Esophagus (tissue), 2 donors: ENCODE measurements at regions not wholly inside any gene's neighbourhood (a gene's known extent, or its start where the extent isn't known, plus 50 kb on each side); places are given as distances from the start of the nearest gene placed in this dataset.
"Not testable (repeated sequence)": the region's sequence is repeated elsewhere in the genome, so short reads cannot be mapped to it uniquely, and the experiment has no call there.

Source experiments
- H3K27ac ChIP-seq, 2 donors: one replicate each; pipeline ENCODE4 v1.5.1; 2013; ENCODE audit warnings: low read depth in 2 of 2, mild to moderate bottlenecking in 2 of 2, inconsistent platforms in 1 of 2, low read length in 1 of 2, moderate library complexity in 1 of 2
- H3K27me3 ChIP-seq, 2 donors: one replicate each; pipeline ENCODE4 v1.6.1; 2013; ENCODE audit warnings: low read length in 2 of 2, control low read depth in 1 of 2, mild to moderate bottlenecking in 1 of 2; ENCODE audit not compliant: insufficient read depth in 2 of 2, control insufficient read depth in 1 of 2
- H3K36me3 ChIP-seq, 2 donors: one replicate each; pipeline ENCODE4 v1.6.1; 2013; ENCODE audit warnings: low read length in 1 of 2; ENCODE audit not compliant: control insufficient read depth in 2 of 2, insufficient read depth in 2 of 2
- H3K4me1 ChIP-seq, 2 donors: one replicate each; pipeline ENCODE4 v1.6.1; 2013; ENCODE audit warnings: low read length in 1 of 2; ENCODE audit not compliant: control insufficient read depth in 2 of 2, insufficient read depth in 2 of 2
- H3K4me3 ChIP-seq, 2 donors: one replicate each; pipeline ENCODE4 v1.5.1; 2013; ENCODE audit warnings: low read length in 2 of 2, mild to moderate bottlenecking in 2 of 2, low read depth in 1 of 2, moderate library complexity in 1 of 2
- H3K9me3 ChIP-seq, 2 donors: one replicate each; pipeline ENCODE4 v1.6.1; 2013; ENCODE audit warnings: mild to moderate bottlenecking in 2 of 2, low read depth in 1 of 2, low read length in 1 of 2, moderate library complexity in 1 of 2; ENCODE audit not compliant: control insufficient read depth in 2 of 2, insufficient read depth in 1 of 2
- WGBS, 2 donors: extraction: QIAGEN DNeasy Blood & Tissue Kit; methylation state at CpG; one replicate each; pipeline ENCODE4 v1.1.7; 2013; 5-methylcytosine and 5-hydroxymethylcytosine counted together
- donor health status: healthy with polysubstance abuse.
- donor health status: Bipolar disorder and iron deficiency.

DNA sequence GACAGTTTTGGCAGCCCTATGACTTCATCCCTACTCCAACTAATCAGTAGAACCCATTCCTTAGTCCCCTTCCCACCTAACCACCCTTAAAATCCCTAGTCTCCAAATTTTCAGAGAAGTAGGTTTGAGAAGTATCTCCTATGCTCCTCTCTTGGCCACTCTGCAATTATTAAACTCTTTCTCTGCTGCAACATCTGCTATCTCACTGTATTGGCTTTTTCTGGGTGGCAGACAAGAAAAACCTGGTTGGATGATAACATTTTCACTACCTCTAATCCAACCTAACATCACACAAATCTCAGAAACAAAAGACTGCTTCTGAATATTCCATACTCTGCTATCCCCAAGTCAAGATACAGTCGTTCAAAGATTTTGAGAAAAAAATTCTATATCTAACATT lies 542.4 kb upstream of the SOX9 start:
- H3K36me3 ChIP-seq: no peaks in the 10 kb centered on the region
- H3K9me3 ChIP-seq: no peaks in the 10 kb centered on the region
- no peaks in the 10 kb centered on the region for H3K27me3 ChIP-seq
- H3K27ac ChIP-seq: no peak overlapping the region
- H3K4me1 ChIP-seq: no peaks in the 10 kb centered on the region
- H3K4me3 ChIP-seq: no peak overlapping the region
- 87 to 97% methylated on average over 1 of the region's 1 CpG for WGBS, 2 donors

GRCh38 chr17:71580220-71580619 lies 540.6 kb upstream of the SOX9 start:
- H3K4me3 ChIP-seq: no peak overlapping the region
- H3K4me1 ChIP-seq: no peaks in the 10 kb centered on the region
- no peaks in the 10 kb centered on the region for H3K36me3 ChIP-seq
- H3K9me3 ChIP-seq: no peaks in the 10 kb centered on the region
- H3K27me3 ChIP-seq: no peaks in the 10 kb centered on the region
- no peak overlapping the region for H3K27ac ChIP-seq

DNA sequence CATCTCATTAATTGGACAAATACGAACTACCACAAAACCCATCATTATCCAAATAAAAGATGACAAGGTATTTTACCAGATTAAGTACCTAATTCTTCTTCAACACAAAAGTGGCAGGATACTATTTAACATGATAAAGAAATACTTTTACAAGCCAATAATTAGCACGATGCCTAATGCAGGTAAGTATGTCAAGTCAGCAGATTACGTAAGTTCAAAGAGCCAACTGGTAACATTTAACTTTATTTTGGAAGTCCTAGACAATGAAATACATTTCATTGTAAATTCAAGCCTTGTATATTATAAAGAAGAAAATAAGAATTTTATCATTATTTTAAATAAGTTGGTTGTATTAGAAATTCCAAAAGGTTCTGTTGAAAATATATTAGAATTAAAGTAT lies 535.3 kb upstream of the SOX9 start:
- no peaks in the 10 kb centered on the region for H3K36me3 ChIP-seq
- H3K27me3 ChIP-seq: no peaks in the 10 kb centered on the region
- H3K4me3 ChIP-seq: no peak overlapping the region
- H3K4me1 ChIP-seq: no peaks in the 10 kb centered on the region
- 75 to 81% methylated on average over 3 of the region's 3 CpGs for WGBS, 2 donors
- H3K27ac ChIP-seq: no peak overlapping the region
- H3K9me3 ChIP-seq: peaks cover 0 to 2% of the 10 kb centered on the region in 2 donors

- no peaks in the 10 kb centered on the region for H3K27me3 ChIP-seq
- H3K27ac ChIP-seq: no peak overlapping the region
- H3K36me3 ChIP-seq: no peaks in the 10 kb centered on the region
- H3K4me3 ChIP-seq: no peak overlapping the region
- H3K4me1 ChIP-seq: no peaks in the 10 kb centered on the region
- peaks cover 0 to 2% of the 10 kb centered on the region in 2 donors for H3K9me3 ChIP-seq
These were observed 528.4 kb upstream of the SOX9 start for GRCh38 chr17:71592431-71592830.

- Histone ChIP-seq H3K27ac (no peak overlapping the region), H3K9me3 (peaks cover 0 to 2% of the 10 kb centered on the region in 2 donors), H3K4me3 (no peak overlapping the region), H3K27me3 (no peaks in the 10 kb centered on the region), H3K4me1 (no peaks in the 10 kb centered on the region), H3K36me3 (no peaks in the 10 kb centered on the region)
- WGBS, 2 donors: 84 to 94% methylated on average over 1 of the region's 1 CpG
These were observed 527.7 kb upstream of the SOX9 start for GRCh38 chr17:71593078-71593477.

DNA sequence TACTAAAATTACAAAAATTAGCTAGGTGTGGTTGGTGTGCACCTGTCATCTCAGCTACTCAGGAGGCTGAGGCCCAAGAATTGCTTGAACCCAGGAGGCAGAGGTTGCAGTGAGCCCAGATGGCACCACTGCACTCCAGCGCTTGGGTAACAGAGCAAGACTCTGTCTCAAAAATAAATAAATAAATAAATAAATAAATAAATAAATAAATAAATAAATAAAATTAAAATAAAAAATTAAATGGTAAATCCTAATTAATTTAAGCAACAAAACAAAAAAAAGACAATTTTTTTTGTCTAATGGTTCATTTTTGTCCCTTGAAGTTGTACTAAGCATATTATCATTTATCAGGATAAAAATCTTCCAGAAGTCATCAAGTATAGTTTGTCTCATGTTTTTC lies 521.2 kb upstream of the SOX9 start:
- not testable (repeated sequence) for H3K27me3 ChIP-seq, H3K4me1 ChIP-seq, H3K27ac ChIP-seq, H3K9me3 ChIP-seq, H3K4me3 ChIP-seq, H3K36me3 ChIP-seq
- WGBS, 2 donors: 95 to 97% methylated on average over 1 of the region's 1 CpG

- no peaks in the 10 kb centered on the region for H3K36me3 ChIP-seq
- 70 to 71% methylated on average over 8 of the region's 8 CpGs for WGBS, 2 donors
- no peak overlapping the region for H3K27ac ChIP-seq
- no peaks in the 10 kb centered on the region for H3K9me3 ChIP-seq
- no peaks in the 10 kb centered on the region for H3K27me3 ChIP-seq
- H3K4me1 ChIP-seq: no peaks in the 10 kb centered on the region
- no peak overlapping the region for H3K4me3 ChIP-seq
These were observed 520.6 kb upstream of the SOX9 start for GRCh38 chr17:71600137-71600789.

DNA sequence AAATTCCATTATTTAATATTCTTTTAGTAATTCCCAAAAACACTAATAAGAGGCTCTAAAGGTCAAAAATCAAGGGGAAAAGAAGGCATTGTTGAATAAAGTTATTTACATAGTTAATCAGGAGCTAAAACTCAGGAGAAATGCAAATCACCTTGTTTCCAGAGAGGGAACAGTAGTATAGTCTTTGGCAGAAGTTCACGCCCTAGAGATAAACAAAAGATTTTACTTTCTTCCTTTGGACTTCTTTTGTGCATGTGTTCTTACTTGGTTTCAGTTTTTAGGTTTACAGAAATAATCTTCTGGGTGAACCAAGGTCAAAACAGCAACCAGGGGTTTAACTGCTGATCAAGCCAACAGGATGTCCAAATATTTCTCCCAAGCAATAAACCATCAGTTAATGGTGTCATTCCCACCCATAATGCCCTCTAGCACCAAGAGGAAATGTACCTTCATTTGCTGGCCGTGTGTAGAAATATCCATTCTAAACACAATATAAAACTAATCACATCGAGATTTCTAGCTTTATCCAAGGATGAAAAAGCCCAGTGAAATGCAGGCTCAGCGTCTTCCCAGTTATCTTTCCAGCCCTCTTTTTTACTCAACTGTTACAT lies 518.8 kb upstream of the SOX9 start:
- Histone ChIP-seq H3K27ac (no peak overlapping the region), H3K36me3 (no peaks in the 10 kb centered on the region), H3K4me3 (no peak overlapping the region), H3K9me3 (no peaks in the 10 kb centered on the region), H3K4me1 (no peaks in the 10 kb centered on the region), H3K27me3 (no peaks in the 10 kb centered on the region)
- 43 to 49% methylated on average over 4 of the region's 4 CpGs for WGBS, 2 donors

GRCh38 chr17:71613996-71614395 lies 506.8 kb upstream of the SOX9 start:
- Histone ChIP-seq H3K36me3 (no peaks in the 10 kb centered on the region), H3K27me3 (no peaks in the 10 kb centered on the region), H3K4me1 (no peaks in the 10 kb centered on the region), H3K4me3 (no peak overlapping the region), H3K9me3 (peaks cover under 1 to 3% of the 10 kb centered on the region in 2 donors), H3K27ac (no peak overlapping the region)

GRCh38 chr17:71615820-71616219 lies 505.0 kb upstream of the SOX9 start:
- Histone ChIP-seq H3K27ac (no peak overlapping the region), H3K4me3 (no peak overlapping the region), H3K36me3 (no peaks in the 10 kb centered on the region), H3K4me1 (no peaks in the 10 kb centered on the region), H3K27me3 (no peaks in the 10 kb centered on the region), H3K9me3 (peaks cover 3% of the 10 kb centered on the region in 2 donors)
- 80 to 83% methylated on average over 4 of the region's 4 CpGs for WGBS, 2 donors
